HCT116 (cell line): ENCODE measurements at regions not wholly inside any gene's neighbourhood (a gene's known extent, or its start where the extent isn't known, plus 50 kb on each side); places are given as distances from the start of the nearest gene placed in this dataset.

Experiments
- ATAC-seq: fragments of 200-7000 bp; cut with Tn5 transposase; 2 replicates; pipeline ENCODE4 v1.9.1; 2020; ENCODE audit warnings: mild to moderate bottlenecking, moderate library complexity
- BruUV-seq: library from RNA; stranded (reverse); fragments of 400-500 nt; replicated peaks from 2 replicates; lab custom pipeline; 2021; lab: Mats Ljungman, UMichigan
- CTCF ChIA-PET: fragments of 300-600 bp; sonication (Branson Sonifier 250); formaldehyde crosslinking; loops from one replicate; lab custom pipeline; 2021; ENCODE audit warnings: antibody characterized with exemption; lab: Charles Lee
- POLR2A ChIA-PET: fragments of 300-600, 350-600 bp; sonication (Branson Sonifier 250); formaldehyde crosslinking; loops from one replicate; lab custom pipeline; 2021; ENCODE audit warnings: antibody characterized with exemption; lab: Charles Lee
- RAD21 ChIA-PET, 2 experiments: fragments of 300-600 bp; sonication (Branson Sonifier 250); formaldehyde crosslinking; loops; one replicate each; lab custom pipeline; 2023; ENCODE audit warnings: low total read pairs in 2 of 2; ENCODE audit not compliant: uncharacterized antibody in 2 of 2, unreplicated experiment in 2 of 2, low non-redundant PET in 1 of 2; lab: Charles Lee
- DNase-seq: peaks from one replicate; pipeline ENCODE4 v3.0.0-alpha.2; 2010; ENCODE audit warnings: low read depth, low spot score
- H2AFZ ChIP-seq: fragments of 200-600 bp; shearing (Covaris generic), sonication (generic); 2 replicates; pipeline ENCODE4 v1.6.1; 2017; ENCODE audit warnings: low read depth, mixed run types, mixed read lengths, antibody characterized with exemption, low read length; ENCODE audit not compliant: poor library complexity, severe bottlenecking
- H3K27ac ChIP-seq: 2 replicates; pipeline ENCODE4 v1.5.1; 2012; ENCODE audit warnings: low read depth, low read length
- H3K27me3 ChIP-seq: fragments of 200-600 bp; sonication (generic); 2 replicates; pipeline ENCODE4 v1.6.1; 2016; ENCODE audit warnings: mixed run types, low read length, mixed read lengths; ENCODE audit not compliant: insufficient read depth
- H3K36me3 ChIP-seq, 2 experiments: fragments of 200-500 bp in 1 of 2; fragments of 200-600 bp in 1 of 2; sonication (Bioruptor generic) in 1 of 2; sonication (generic) in 1 of 2; 2 replicates each; pipeline versions ENCODE4 v1.5.1 to v1.6.1; 2014 to 2016; ENCODE audit warnings: low read length in 2 of 2, inconsistent platforms in 1 of 2, mixed read lengths in 1 of 2, mixed run types in 1 of 2; ENCODE audit not compliant: insufficient read depth in 2 of 2, control insufficient read depth in 1 of 2
- H3K4me1 ChIP-seq, 2 experiments: fragments of 200-600 bp in 1 of 2; sonication (generic) in 1 of 2; 2 replicates each; pipeline versions ENCODE4 v1.5.1 to v1.6.1; 2012 to 2017; ENCODE audit warnings: low read length in 2 of 2, inconsistent platforms in 1 of 2, mild to moderate bottlenecking in 1 of 2, mixed read lengths in 1 of 2, mixed run types in 1 of 2, moderate library complexity in 1 of 2; ENCODE audit not compliant: insufficient read depth in 2 of 2, control insufficient read depth in 1 of 2
- H3K4me2 ChIP-seq: fragments of 200-600 bp; sonication (generic); 2 replicates; pipeline ENCODE4 v1.6.1; 2017; ENCODE audit warnings: mixed run types, low read length, mixed read lengths
- H3K4me3 ChIP-seq, 2 experiments: fragments of 200-600 bp in 1 of 2; sonication (generic) in 1 of 2; replicated peaks in 1 of 2; 2 replicates each; pipeline ENCODE4 v1.5.1; 2011 to 2016; ENCODE audit warnings: low read length in 2 of 2, control low read depth in 1 of 2, low read depth in 1 of 2, mild to moderate bottlenecking in 1 of 2, mixed read lengths in 1 of 2, mixed run types in 1 of 2
- H3K79me2 ChIP-seq: fragments of 200-600 bp; sonication (generic); 2 replicates; pipeline ENCODE4 v1.6.1; 2017; ENCODE audit warnings: mild to moderate bottlenecking, mixed run types, low read length, moderate library complexity, mixed read lengths; ENCODE audit not compliant: insufficient read depth
- H3K9ac ChIP-seq: fragments of 200-600 bp; sonication (generic); 2 replicates; pipeline ENCODE4 v1.6.1; 2016; ENCODE audit warnings: low read length, mixed read lengths
- H3K9me2 ChIP-seq: fragments of 200-600 bp; sonication (generic), shearing (Covaris generic); 2 replicates; pipeline ENCODE4 v1.6.1; 2017; ENCODE audit warnings: mixed run types, mild to moderate bottlenecking, moderate library complexity; ENCODE audit not compliant: insufficient read depth
- H3K9me3 ChIP-seq, 2 experiments: fragments of 200-500 bp in 1 of 2; fragments of 200-600 bp in 1 of 2; sonication (Bioruptor generic) in 1 of 2; sonication (generic) in 1 of 2; 2 replicates each; pipeline ENCODE4 v1.6.1; 2014 to 2017; ENCODE audit warnings: low read length in 2 of 2, mixed read lengths in 2 of 2, inconsistent platforms in 1 of 2, low read depth in 1 of 2, mild to moderate bottlenecking in 1 of 2, mixed run types in 1 of 2, moderate library complexity in 1 of 2; ENCODE audit not compliant: control insufficient read depth in 1 of 2, insufficient read depth in 1 of 2
- H4K20me1 ChIP-seq: fragments of 200-600 bp; sonication (generic), shearing (Covaris generic); 2 replicates; pipeline ENCODE4 v1.6.1; 2017; ENCODE audit warnings: mixed run types, mild to moderate bottlenecking, moderate library complexity; ENCODE audit not compliant: insufficient read depth
- CBX3 ChIP-seq: IDR thresholded peaks from 2 replicates; pipeline ENCODE4 v1.6.1; 2012; ENCODE audit warnings: low read depth
- ELF1 ChIP-seq: IDR thresholded peaks from 2 replicates; pipeline ENCODE4 v1.6.1; 2012; ENCODE audit warnings: low read depth, borderline replicate concordance
- EZH2 ChIP-seq: fragments of 200-600 bp; sonication (generic); IDR thresholded peaks from 2 replicates; pipeline ENCODE4 v1.6.1; 2017; ENCODE audit warnings: antibody characterized with exemption, mixed run types
- EZH2phosphoT487 ChIP-seq: fragments of 200-600 bp; IDR thresholded peaks from 2 replicates; pipeline ENCODE4 v1.6.1; 2018; ENCODE audit warnings: antibody characterized with exemption, borderline replicate concordance
- FOSL1 ChIP-seq: IDR thresholded peaks from 2 replicates; pipeline ENCODE4 v1.6.1; 2012; ENCODE audit warnings: low read depth
- POLR2AphosphoS5 ChIP-seq: IDR thresholded peaks from 2 replicates; pipeline ENCODE4 v1.6.1; 2011; ENCODE audit warnings: mild to moderate bottlenecking, low read depth, low read length, moderate library complexity
- RAD21 ChIP-seq: IDR thresholded peaks from 2 replicates; pipeline ENCODE4 v1.6.1; 2012; ENCODE audit warnings: low read depth, mild to moderate bottlenecking
- SIN3A ChIP-seq: IDR thresholded peaks from 2 replicates; pipeline ENCODE4 v1.6.1; 2012; ENCODE audit warnings: low read depth
- SP1 ChIP-seq: IDR thresholded peaks from 2 replicates; pipeline ENCODE4 v1.6.1; 2012; ENCODE audit warnings: low read depth
- SRF ChIP-seq: IDR thresholded peaks from 2 replicates; pipeline ENCODE4 v1.6.1; 2012; ENCODE audit warnings: low read depth
- TCF7L2 ChIP-seq: IDR thresholded peaks from 2 replicates; pipeline ENCODE4 v1.7.0; 2011; ENCODE audit warnings: borderline replicate concordance, inconsistent platforms; ENCODE audit not compliant: insufficient read depth, insufficient read length; ENCODE audit errors: extremely low read depth
- YY1 ChIP-seq: IDR thresholded peaks from 2 replicates; pipeline ENCODE4 v1.6.1; 2011; ENCODE audit warnings: low read length, low read depth, moderate library complexity, mild to moderate bottlenecking; ENCODE audit not compliant: insufficient replicate concordance; ENCODE audit errors: extremely low read depth
- ZFX ChIP-seq: fragments of 450-650 bp; IDR thresholded peaks from 2 replicates; pipeline ENCODE4 v1.6.1; 2017
- ZNF274 ChIP-seq: fragments of 200-500 bp; sonication (Bioruptor generic); IDR thresholded peaks from 2 replicates; pipeline ENCODE4 v1.6.1; 2014; ENCODE audit warnings: mild to moderate bottlenecking, low read depth, low read length, inconsistent platforms
- intact Hi-C: fragments of 100-400 bp; cut with micrococcal nuclease; formaldehyde crosslinking; loops from 2 replicates; pipeline ENCODE4 v1.10.0; 2022
- TF ChIP-seq, protein P1 (sequence below): IDR thresholded peaks from 2 replicates; pipeline ENCODE4 v1.6.1; 2012; ENCODE audit warnings: low read depth
- TF ChIP-seq, protein P2 (sequence below): IDR thresholded peaks from 2 replicates; pipeline ENCODE4 v1.6.1; 2012
- TF ChIP-seq, protein P3 (sequence below): IDR thresholded peaks from 2 replicates; pipeline ENCODE4 v1.6.1; 2012
- TF ChIP-seq, protein P4 (sequence below), 3 experiments: fragments of 200-600 bp in 1 of 3; sonication (generic) in 1 of 3; IDR thresholded peaks in 2 of 3; conservative IDR thresholded peaks in 1 of 3; 2 replicates each; pipeline ENCODE4 v1.5.1; 2012 to 2017; ENCODE audit warnings: low read depth in 2 of 3, low read length in 2 of 3, antibody characterized with exemption in 1 of 3, borderline replicate concordance in 1 of 3, control low read depth in 1 of 3, mild to moderate bottlenecking in 1 of 3, mixed read lengths in 1 of 3, mixed run types in 1 of 3, moderate library complexity in 1 of 3; ENCODE audit not compliant: insufficient read depth in 1 of 3

DNA sequence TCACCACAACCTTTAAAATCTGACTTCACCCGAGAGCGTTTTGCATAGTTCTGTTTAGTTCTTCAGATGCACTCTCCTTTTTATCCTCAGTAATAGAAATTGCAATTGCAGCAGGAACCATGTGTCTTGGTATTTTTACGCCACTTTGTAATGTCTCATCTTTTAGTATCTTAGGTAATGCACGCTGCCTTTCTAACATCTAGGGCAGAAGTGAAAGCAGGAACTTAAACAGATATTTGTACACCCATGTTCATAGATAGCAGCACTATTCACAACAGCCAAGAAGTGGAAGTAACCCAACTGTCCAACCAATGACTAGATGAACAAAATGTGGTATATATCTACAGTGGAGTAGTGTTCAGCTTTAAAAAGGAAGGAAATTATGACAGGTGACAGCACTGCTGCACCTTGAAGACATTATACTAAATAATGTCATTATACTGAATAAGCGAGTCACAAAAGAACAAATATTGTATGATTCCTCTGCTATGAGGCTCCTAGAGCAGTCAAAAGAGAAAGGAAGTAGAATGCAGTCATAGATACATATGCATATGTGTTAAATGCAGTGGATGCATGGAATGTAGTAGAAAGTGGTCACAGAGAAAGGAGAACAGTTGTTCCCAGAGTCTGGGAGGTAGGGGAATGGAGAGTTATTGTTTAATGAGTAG, 105.9 kb upstream of the GJB6 start:
- Histone ChIP-seq H3K79me2 (no peaks in the 10 kb centered on the region), H3K27me3 (no peaks in the 10 kb centered on the region), H3K9me2 (no peaks in the 10 kb centered on the region), H3K9ac (no peak overlapping the region), H3K4me2 (no peak overlapping the region), H4K20me1 (no peaks in the 10 kb centered on the region), H3K27ac (no peak overlapping the region), H3K9me3 (no peaks in the 10 kb centered on the region), H3K36me3 (no peaks in the 10 kb centered on the region), H3K4me1 (peaks cover 0 to 7% of the 10 kb centered on the region in 2 experiments; a peak in 2 of 4 replicates), H3K4me3 (no peak overlapping the region), H2AFZ (no peak overlapping the region)
- ATAC-seq (no peak), DNase-seq (no peak)
- intact Hi-C loops = no loop called here
- BruUV-seq = no TSS peak
- RAD21 ChIA-PET = no interaction called here
- POLR2A ChIA-PET = no interaction called here
- CTCF ChIA-PET = no interaction called here
- TF ChIP-seq ZNF274 (no peak), TCF7L2 (no peak), EZH2phosphoT487 (no peak), EZH2 (no peak), FOSL1 (no peak), POLR2AphosphoS5 (no peak), ELF1 (no peak), RAD21 (no peak), SP1 (no peak), YY1 (no peak), CBX3 (no peak), SRF (no peak), ZFX (no peak), SIN3A (no peak)
- TF ChIP-seq, protein P1, sequence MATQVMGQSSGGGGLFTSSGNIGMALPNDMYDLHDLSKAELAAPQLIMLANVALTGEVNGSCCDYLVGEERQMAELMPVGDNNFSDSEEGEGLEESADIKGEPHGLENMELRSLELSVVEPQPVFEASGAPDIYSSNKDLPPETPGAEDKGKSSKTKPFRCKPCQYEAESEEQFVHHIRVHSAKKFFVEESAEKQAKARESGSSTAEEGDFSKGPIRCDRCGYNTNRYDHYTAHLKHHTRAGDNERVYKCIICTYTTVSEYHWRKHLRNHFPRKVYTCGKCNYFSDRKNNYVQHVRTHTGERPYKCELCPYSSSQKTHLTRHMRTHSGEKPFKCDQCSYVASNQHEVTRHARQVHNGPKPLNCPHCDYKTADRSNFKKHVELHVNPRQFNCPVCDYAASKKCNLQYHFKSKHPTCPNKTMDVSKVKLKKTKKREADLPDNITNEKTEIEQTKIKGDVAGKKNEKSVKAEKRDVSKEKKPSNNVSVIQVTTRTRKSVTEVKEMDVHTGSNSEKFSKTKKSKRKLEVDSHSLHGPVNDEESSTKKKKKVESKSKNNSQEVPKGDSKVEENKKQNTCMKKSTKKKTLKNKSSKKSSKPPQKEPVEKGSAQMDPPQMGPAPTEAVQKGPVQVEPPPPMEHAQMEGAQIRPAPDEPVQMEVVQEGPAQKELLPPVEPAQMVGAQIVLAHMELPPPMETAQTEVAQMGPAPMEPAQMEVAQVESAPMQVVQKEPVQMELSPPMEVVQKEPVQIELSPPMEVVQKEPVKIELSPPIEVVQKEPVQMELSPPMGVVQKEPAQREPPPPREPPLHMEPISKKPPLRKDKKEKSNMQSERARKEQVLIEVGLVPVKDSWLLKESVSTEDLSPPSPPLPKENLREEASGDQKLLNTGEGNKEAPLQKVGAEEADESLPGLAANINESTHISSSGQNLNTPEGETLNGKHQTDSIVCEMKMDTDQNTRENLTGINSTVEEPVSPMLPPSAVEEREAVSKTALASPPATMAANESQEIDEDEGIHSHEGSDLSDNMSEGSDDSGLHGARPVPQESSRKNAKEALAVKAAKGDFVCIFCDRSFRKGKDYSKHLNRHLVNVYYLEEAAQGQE = no peak
- TF ChIP-seq, protein P2, sequence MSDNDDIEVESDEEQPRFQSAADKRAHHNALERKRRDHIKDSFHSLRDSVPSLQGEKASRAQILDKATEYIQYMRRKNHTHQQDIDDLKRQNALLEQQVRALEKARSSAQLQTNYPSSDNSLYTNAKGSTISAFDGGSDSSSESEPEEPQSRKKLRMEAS = no peak
- TF ChIP-seq, protein P3, sequence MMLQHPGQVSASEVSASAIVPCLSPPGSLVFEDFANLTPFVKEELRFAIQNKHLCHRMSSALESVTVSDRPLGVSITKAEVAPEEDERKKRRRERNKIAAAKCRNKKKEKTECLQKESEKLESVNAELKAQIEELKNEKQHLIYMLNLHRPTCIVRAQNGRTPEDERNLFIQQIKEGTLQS = no peak
- TF ChIP-seq, protein P4, sequence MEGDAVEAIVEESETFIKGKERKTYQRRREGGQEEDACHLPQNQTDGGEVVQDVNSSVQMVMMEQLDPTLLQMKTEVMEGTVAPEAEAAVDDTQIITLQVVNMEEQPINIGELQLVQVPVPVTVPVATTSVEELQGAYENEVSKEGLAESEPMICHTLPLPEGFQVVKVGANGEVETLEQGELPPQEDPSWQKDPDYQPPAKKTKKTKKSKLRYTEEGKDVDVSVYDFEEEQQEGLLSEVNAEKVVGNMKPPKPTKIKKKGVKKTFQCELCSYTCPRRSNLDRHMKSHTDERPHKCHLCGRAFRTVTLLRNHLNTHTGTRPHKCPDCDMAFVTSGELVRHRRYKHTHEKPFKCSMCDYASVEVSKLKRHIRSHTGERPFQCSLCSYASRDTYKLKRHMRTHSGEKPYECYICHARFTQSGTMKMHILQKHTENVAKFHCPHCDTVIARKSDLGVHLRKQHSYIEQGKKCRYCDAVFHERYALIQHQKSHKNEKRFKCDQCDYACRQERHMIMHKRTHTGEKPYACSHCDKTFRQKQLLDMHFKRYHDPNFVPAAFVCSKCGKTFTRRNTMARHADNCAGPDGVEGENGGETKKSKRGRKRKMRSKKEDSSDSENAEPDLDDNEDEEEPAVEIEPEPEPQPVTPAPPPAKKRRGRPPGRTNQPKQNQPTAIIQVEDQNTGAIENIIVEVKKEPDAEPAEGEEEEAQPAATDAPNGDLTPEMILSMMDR (IDR thresholded peaks at IDR 0.05 in 2 of 3, conservative IDR thresholded peaks at IDR 0.05 in 1 of 3; ENCODE audit: borderline replicate concordance in 1 of 3, insufficient read depth in 1 of 3, low read depth in 2 of 3, low read length in 2 of 3) = no peak
